ENCODE measurements at regions not wholly inside any gene's neighbourhood (a gene's known extent, or its start where the extent isn't known, plus 50 kb on each side); places are given as distances from the start of the nearest gene placed in this dataset.

- TF ChIP-seq ARNT (IDR thresholded peaks at IDR 0.05) (no peak), FOXK2 (IDR thresholded peaks at IDR 0.05) (no peak), PKNOX1 (IDR thresholded peaks at IDR 0.05) (no peak), CTBP1 (IDR thresholded peaks at IDR 0.05; ENCODE audit: borderline replicate concordance) (no peak), TARDBP (IDR thresholded peaks at IDR 0.05) (no peak), L3MBTL2 (conservative IDR thresholded peaks at IDR 0.05) (no peak), FOXM1 (IDR thresholded peaks at IDR 0.05; ENCODE audit: borderline replicate concordance) (no peak)
Measured at GRCh38 chr16:79286646-79287423, 313.7 kb downstream of the MAF start.

Data from HEK293T (cell line).